ENCODE measurements at regions not wholly inside any gene's neighbourhood (a gene's known extent, or its start where the extent isn't known, plus 50 kb on each side); places are given as distances from the start of the nearest gene placed in this dataset.

DNA sequence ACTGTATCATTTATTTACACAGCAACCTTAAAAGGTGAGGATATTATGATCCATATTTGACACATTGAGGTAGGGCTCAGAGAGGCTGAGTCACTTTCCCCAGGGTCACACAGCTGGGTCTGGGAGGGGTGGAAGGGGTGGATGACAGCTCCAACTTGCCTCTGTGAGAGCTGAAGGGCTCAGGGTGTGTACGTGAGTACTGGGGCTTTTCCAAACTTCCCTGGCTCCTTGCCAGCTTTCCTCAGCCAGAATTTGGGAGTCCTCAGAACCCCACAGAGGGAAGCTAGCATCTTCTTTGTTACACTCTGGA lies 58.3 kb upstream of the SLC6A11 start:
- H3K36me3 ChIP-seq (ENCODE audit: insufficient read depth, low read length) = no peaks in the 10 kb centered on the region
- H3K27ac ChIP-seq (ENCODE audit: low read length) = no peak overlapping the region
- H4K20me1 ChIP-seq (ENCODE audit: insufficient read depth, low read length) = peaks cover 18% of the 10 kb centered on the region
- no peaks in the 10 kb centered on the region for H3K27me3 ChIP-seq (ENCODE audit: insufficient read depth, low read length, poor library complexity)
- H3K4me2 ChIP-seq (ENCODE audit: insufficient read depth, low read length) = no peak overlapping the region
- ATAC-seq (ENCODE audit: insufficient read depth, low read depth) = no peak
- TF ChIP-seq, protein P1, sequence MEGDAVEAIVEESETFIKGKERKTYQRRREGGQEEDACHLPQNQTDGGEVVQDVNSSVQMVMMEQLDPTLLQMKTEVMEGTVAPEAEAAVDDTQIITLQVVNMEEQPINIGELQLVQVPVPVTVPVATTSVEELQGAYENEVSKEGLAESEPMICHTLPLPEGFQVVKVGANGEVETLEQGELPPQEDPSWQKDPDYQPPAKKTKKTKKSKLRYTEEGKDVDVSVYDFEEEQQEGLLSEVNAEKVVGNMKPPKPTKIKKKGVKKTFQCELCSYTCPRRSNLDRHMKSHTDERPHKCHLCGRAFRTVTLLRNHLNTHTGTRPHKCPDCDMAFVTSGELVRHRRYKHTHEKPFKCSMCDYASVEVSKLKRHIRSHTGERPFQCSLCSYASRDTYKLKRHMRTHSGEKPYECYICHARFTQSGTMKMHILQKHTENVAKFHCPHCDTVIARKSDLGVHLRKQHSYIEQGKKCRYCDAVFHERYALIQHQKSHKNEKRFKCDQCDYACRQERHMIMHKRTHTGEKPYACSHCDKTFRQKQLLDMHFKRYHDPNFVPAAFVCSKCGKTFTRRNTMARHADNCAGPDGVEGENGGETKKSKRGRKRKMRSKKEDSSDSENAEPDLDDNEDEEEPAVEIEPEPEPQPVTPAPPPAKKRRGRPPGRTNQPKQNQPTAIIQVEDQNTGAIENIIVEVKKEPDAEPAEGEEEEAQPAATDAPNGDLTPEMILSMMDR (IDR thresholded peaks at IDR 0.05; ENCODE audit: borderline replicate concordance, extremely low read depth, low read length, poor library complexity, severe bottlenecking) = no peak
- no peak for TF ChIP-seq EZH2 (IDR thresholded peaks at IDR 0.05; ENCODE audit: borderline replicate concordance, low read depth, low read length, severe bottlenecking)
- no peaks in the 10 kb centered on the region for H3K4me1 ChIP-seq (ENCODE audit: insufficient read depth, low read length)
- no peak for DNase-seq
- no peaks in the 10 kb centered on the region for H3K79me2 ChIP-seq (ENCODE audit: insufficient read depth, low read length)
- H3K9me3 ChIP-seq (ENCODE audit: insufficient read depth, low read length, severe bottlenecking) = no peaks in the 10 kb centered on the region
- no peak overlapping the region for H3K4me3 ChIP-seq (ENCODE audit: low read depth in 1 of 2, low read length in 2 of 2)
- no peak overlapping the region for H2AFZ ChIP-seq (ENCODE audit: low read depth, low read length)
- H3K9ac ChIP-seq (ENCODE audit: low read depth, low read length) = no peak overlapping the region

DNA sequence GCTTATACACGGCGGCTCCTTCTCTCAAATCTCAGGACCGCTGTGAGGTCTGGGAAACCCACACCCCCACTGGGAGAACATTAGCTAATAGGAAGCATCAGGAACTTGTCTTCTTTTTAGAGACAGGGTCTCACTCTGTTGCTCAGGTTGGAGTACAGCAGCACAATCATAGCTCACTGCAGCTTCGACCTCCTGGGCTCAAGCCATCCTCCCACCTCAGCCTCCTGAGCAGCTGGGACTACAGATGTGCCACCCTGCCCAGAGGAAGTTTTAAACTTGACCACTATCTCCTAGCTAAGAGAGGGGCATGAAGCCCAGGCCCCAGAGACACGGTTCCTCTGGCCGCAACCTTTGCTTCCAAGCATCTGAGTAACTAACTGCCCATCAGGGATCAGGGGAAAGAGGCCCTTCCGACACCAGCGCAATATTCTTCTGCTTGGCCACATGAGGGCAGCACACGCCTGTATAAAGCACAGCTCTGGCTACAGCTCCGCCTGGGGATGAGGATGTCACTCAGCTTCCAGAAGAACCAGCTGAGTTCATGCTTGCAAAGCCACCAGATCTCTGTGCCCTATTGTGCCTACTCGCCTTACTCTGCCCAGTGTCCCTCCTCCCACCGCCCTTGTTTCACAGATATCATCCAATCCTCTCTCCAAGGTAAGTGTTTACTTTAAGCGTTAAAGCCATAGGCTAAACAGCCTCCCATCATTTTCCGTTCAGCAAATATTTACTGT lies 57.6 kb upstream of the SLC6A11 start:
- Histone ChIP-seq H2AFZ (ENCODE audit: low read depth, low read length) (no peak overlapping the region), H3K4me1 (ENCODE audit: insufficient read depth, low read length) (no peaks in the 10 kb centered on the region), H4K20me1 (ENCODE audit: insufficient read depth, low read length) (peaks cover 15% of the 10 kb centered on the region), H3K4me2 (ENCODE audit: insufficient read depth, low read length) (no peak overlapping the region), H3K36me3 (ENCODE audit: insufficient read depth, low read length) (no peaks in the 10 kb centered on the region), H3K9me3 (ENCODE audit: insufficient read depth, low read length, severe bottlenecking) (no peaks in the 10 kb centered on the region), H3K27ac (ENCODE audit: low read length) (no peak overlapping the region), H3K9ac (ENCODE audit: low read depth, low read length) (no peak overlapping the region), H3K27me3 (ENCODE audit: insufficient read depth, low read length, poor library complexity) (no peaks in the 10 kb centered on the region), H3K79me2 (ENCODE audit: insufficient read depth, low read length) (no peaks in the 10 kb centered on the region), H3K4me3 (ENCODE audit: low read depth in 1 of 2, low read length in 2 of 2) (no peak overlapping the region)
- TF ChIP-seq, protein P1 (IDR thresholded peaks at IDR 0.05; ENCODE audit: borderline replicate concordance, extremely low read depth, low read length, poor library complexity, severe bottlenecking) = peak; percentile 89
- no peak for TF ChIP-seq EZH2 (IDR thresholded peaks at IDR 0.05; ENCODE audit: borderline replicate concordance, low read depth, low read length, severe bottlenecking)
- DNase-seq (peak; percentile 53), ATAC-seq (ENCODE audit: insufficient read depth, low read depth) (peak; percentile 93)

DNA sequence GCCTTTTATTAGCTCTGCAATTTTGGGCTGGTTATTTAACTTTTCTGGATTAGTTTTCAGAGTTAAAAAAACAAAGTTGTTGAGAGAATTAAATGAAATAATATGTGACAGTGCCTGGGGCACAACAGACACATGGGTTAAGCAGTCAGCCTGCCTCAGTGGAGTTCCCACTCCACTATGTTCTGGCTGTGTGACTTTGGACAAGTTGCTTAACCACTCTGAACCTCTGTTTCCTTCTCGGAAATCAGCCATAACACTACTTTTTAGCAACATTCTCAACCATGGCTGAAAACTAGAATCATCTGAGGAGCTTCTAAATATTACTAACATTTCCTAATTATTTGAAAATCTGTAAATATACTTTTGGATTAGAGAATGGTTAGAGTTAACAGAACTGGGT lies 56.5 kb upstream of the SLC6A11 start:
- no peak overlapping the region for H3K9ac ChIP-seq (ENCODE audit: low read depth, low read length)
- no peak overlapping the region for H3K4me2 ChIP-seq (ENCODE audit: insufficient read depth, low read length)
- no peaks in the 10 kb centered on the region for H3K79me2 ChIP-seq (ENCODE audit: insufficient read depth, low read length)
- TF ChIP-seq, protein P1 (IDR thresholded peaks at IDR 0.05; ENCODE audit: borderline replicate concordance, extremely low read depth, low read length, poor library complexity, severe bottlenecking) = no peak
- no peak for TF ChIP-seq EZH2 (IDR thresholded peaks at IDR 0.05; ENCODE audit: borderline replicate concordance, low read depth, low read length, severe bottlenecking)
- no peaks in the 10 kb centered on the region for H3K9me3 ChIP-seq (ENCODE audit: insufficient read depth, low read length, severe bottlenecking)
- H3K4me1 ChIP-seq (ENCODE audit: insufficient read depth, low read length) = no peaks in the 10 kb centered on the region
- ATAC-seq (ENCODE audit: insufficient read depth, low read depth) (no peak), DNase-seq (no peak)
- no peaks in the 10 kb centered on the region for H3K36me3 ChIP-seq (ENCODE audit: insufficient read depth, low read length)
- H3K4me3 ChIP-seq (ENCODE audit: low read depth in 1 of 2, low read length in 2 of 2) = no peak overlapping the region
- no peak overlapping the region for H2AFZ ChIP-seq (ENCODE audit: low read depth, low read length)
- no peaks in the 10 kb centered on the region for H3K27me3 ChIP-seq (ENCODE audit: insufficient read depth, low read length, poor library complexity)
- H4K20me1 ChIP-seq (ENCODE audit: insufficient read depth, low read length) = peaks cover 15% of the 10 kb centered on the region
- H3K27ac ChIP-seq (ENCODE audit: low read length) = no peak overlapping the region
